Keratinocyte (primary cell): ENCODE measurements at regions not wholly inside any gene's neighbourhood (a gene's known extent, or its start where the extent isn't known, plus 50 kb on each side); places are given as distances from the start of the nearest gene placed in this dataset.

ENCODE experiments used
- DNase-seq: peaks from one replicate; pipeline ENCODE4 v3.0.0-alpha.2; 2011; ENCODE audit warnings: low read depth, missing footprints, low spot score
- FAIRE-seq: peaks from 2 replicates; lab custom pipeline; 2011; peaks lifted over from hg19 to GRCh38; lab: Jason Lieb, UNC
- H2AFZ ChIP-seq: 2 replicates; pipeline ENCODE4 v1.6.0; 2012; ENCODE audit warnings: low read length, control low read depth, inconsistent platforms; ENCODE audit not compliant: control insufficient read depth
- H3K27ac ChIP-seq: 2 replicates; pipeline ENCODE4 v1.5.1; 2011; ENCODE audit warnings: low read length; ENCODE audit not compliant: control insufficient read depth, insufficient read depth
- H3K27me3 ChIP-seq: 3 replicates; pipeline ENCODE4 v1.6.0; 2011; ENCODE audit warnings: low read length; ENCODE audit not compliant: control insufficient read depth, insufficient read depth; ENCODE audit errors: extremely low read depth
- H3K36me3 ChIP-seq, 2 experiments: 2 replicates in 1 of 2; 3 replicates in 1 of 2; pipeline ENCODE4 v1.5.1; 2011; ENCODE audit warnings: low read length in 2 of 2, mild to moderate bottlenecking in 1 of 2; ENCODE audit not compliant: control insufficient read depth in 2 of 2, insufficient read depth in 2 of 2; ENCODE audit errors: extremely low read depth in 1 of 2
- H3K4me1 ChIP-seq: 3 replicates; pipeline ENCODE4 v1.5.1; 2011; ENCODE audit warnings: low read length; ENCODE audit not compliant: control insufficient read depth, insufficient read depth; ENCODE audit errors: extremely low read depth
- H3K4me2 ChIP-seq: 3 replicates; pipeline ENCODE4 v1.6.0; 2011; ENCODE audit warnings: low read depth, low read length; ENCODE audit not compliant: control insufficient read depth, insufficient read depth; ENCODE audit errors: extremely low read depth
- H3K4me3 ChIP-seq, 3 experiments: fragments of 200-600 bp in 1 of 3; sonication (generic) in 1 of 3; 2 replicates in 2 of 3; 3 replicates in 1 of 3; pipeline ENCODE4 v1.5.1; 2011 to 2016; ENCODE audit warnings: low read length in 3 of 3, mild to moderate bottlenecking in 3 of 3, control low read depth in 2 of 3, inconsistent platforms in 1 of 3, low read depth in 1 of 3, mixed read lengths in 1 of 3, mixed run types in 1 of 3, moderate library complexity in 1 of 3; ENCODE audit not compliant: control insufficient read depth in 2 of 3, insufficient read depth in 2 of 3; ENCODE audit errors: extremely low read depth in 1 of 3
- H3K79me2 ChIP-seq: 2 replicates; pipeline ENCODE4 v1.6.0; 2012; ENCODE audit warnings: low read length; ENCODE audit not compliant: control insufficient read depth, insufficient read depth
- H3K9ac ChIP-seq: 3 replicates; pipeline ENCODE4 v1.6.0; 2011; ENCODE audit warnings: low read length; ENCODE audit not compliant: control insufficient read depth, insufficient read depth; ENCODE audit errors: extremely low read depth
- H3K9me1 ChIP-seq: 3 replicates; pipeline ENCODE4 v1.6.0; 2011; ENCODE audit warnings: low read length; ENCODE audit not compliant: control insufficient read depth, insufficient read depth; ENCODE audit errors: extremely low read depth
- H3K9me3 ChIP-seq: 2 replicates; pipeline ENCODE4 v1.5.1; 2012; ENCODE audit warnings: low read depth, low read length; ENCODE audit not compliant: control insufficient read depth
- H4K20me1 ChIP-seq: 3 replicates; pipeline ENCODE4 v1.6.0; 2011; ENCODE audit warnings: low read length; ENCODE audit not compliant: control insufficient read depth, insufficient read depth; ENCODE audit errors: extremely low read depth
- EZH2 ChIP-seq: IDR thresholded peaks from one replicate; pipeline ENCODE4 v1.6.1; 2012; ENCODE audit warnings: inconsistent platforms, mild to moderate bottlenecking, low read length, moderate library complexity
- dilution Hi-C: fragments of 300-500 bp; cut with MboI; formaldehyde crosslinking; loops from one replicate; pipeline ENCODE4 v1.7.0; 2020; ENCODE audit warnings: low sequenced_read_pairs; ENCODE audit not compliant: extremely low pct_ligation_motif_present
- TF ChIP-seq, protein P1 (sequence below), 3 experiments: IDR thresholded peaks in 1 of 3; conservative IDR thresholded peaks in 1 of 3; optimal IDR thresholded peaks in 1 of 3; 2 replicates in 2 of 3; 3 replicates in 1 of 3; pipeline versions ENCODE3 to v1.5.1; 2011; ENCODE audit warnings: low read length in 3 of 3, mild to moderate bottlenecking in 3 of 3, moderate library complexity in 2 of 3, control low read depth in 1 of 3, inconsistent platforms in 1 of 3; ENCODE audit not compliant: insufficient read depth in 2 of 3; ENCODE audit errors: extremely low read depth in 1 of 3

DNA sequence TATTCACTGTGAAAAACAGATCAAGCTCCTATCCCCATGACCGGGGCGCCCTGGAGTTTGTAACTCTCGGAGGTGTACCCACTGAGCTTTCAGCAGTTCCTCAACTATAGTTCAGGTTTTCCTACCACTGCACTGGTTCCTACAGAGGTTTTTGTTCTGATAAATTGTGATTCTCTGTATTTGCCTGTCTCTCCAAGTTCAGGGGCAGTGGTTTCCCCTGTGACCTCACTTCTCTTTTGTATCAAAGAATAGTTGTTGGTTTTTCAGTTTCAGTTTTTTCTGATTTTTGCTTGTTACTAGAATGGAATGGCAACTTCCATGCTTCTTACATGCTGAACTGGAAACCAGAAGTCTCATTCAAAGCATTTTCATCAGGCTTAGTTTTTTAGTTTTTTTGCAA, 56.8 kb upstream of the PLS3 start:
- H3K36me3 ChIP-seq: no peaks in the 10 kb centered on the region
- H3K27me3 ChIP-seq: peaks cover 4% of the 10 kb centered on the region
- no peaks in the 10 kb centered on the region for H3K4me1 ChIP-seq
- dilution Hi-C loops: no loop called here
- no peak overlapping the region for H2AFZ ChIP-seq
- H3K9me3 ChIP-seq: no peaks in the 10 kb centered on the region
- no peak overlapping the region for H3K9ac ChIP-seq
- no peaks in the 10 kb centered on the region for H3K79me2 ChIP-seq
- no peak overlapping the region for H3K4me3 ChIP-seq
- no peak overlapping the region for H3K4me2 ChIP-seq
- FAIRE-seq: no peak
- H3K9me1 ChIP-seq: no peaks in the 10 kb centered on the region
- no peak overlapping the region for H3K27ac ChIP-seq
- H4K20me1 ChIP-seq: no peaks in the 10 kb centered on the region
- no peak for TF ChIP-seq EZH2
- TF ChIP-seq, protein P1, sequence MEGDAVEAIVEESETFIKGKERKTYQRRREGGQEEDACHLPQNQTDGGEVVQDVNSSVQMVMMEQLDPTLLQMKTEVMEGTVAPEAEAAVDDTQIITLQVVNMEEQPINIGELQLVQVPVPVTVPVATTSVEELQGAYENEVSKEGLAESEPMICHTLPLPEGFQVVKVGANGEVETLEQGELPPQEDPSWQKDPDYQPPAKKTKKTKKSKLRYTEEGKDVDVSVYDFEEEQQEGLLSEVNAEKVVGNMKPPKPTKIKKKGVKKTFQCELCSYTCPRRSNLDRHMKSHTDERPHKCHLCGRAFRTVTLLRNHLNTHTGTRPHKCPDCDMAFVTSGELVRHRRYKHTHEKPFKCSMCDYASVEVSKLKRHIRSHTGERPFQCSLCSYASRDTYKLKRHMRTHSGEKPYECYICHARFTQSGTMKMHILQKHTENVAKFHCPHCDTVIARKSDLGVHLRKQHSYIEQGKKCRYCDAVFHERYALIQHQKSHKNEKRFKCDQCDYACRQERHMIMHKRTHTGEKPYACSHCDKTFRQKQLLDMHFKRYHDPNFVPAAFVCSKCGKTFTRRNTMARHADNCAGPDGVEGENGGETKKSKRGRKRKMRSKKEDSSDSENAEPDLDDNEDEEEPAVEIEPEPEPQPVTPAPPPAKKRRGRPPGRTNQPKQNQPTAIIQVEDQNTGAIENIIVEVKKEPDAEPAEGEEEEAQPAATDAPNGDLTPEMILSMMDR (optimal IDR thresholded peaks at IDR 0.05 in 1 of 3, IDR thresholded peaks at IDR 0.05 in 1 of 3, conservative IDR thresholded peaks at IDR 0.05 in 1 of 3; ENCODE audit: extremely low read depth in 1 of 3, insufficient read depth in 2 of 3, low read length in 3 of 3): no peak
- no peak for DNase-seq
